Chondrocyte (in vitro differentiated cells): ENCODE measurements at regions not wholly inside any gene's neighbourhood (a gene's known extent, or its start where the extent isn't known, plus 50 kb on each side); places are given as distances from the start of the nearest gene placed in this dataset.

Experiments used
- DNase-seq: peaks from one replicate; pipeline ENCODE4 v3.0.0; 2021; ENCODE audit warnings: mixed read lengths, low spot score
- H3K27ac Mint-ChIP-seq: one replicate; pipeline ENCODE4 v1.8.0; 2021; ENCODE audit warnings: mild to moderate bottlenecking, moderate library complexity, mixed read lengths; ENCODE audit not compliant: unreplicated experiment
- H3K27me3 Mint-ChIP-seq: 2 replicates; pipeline ENCODE4 v1.8.0; 2021; ENCODE audit warnings: low read depth, mixed read lengths
- H3K36me3 Mint-ChIP-seq: 2 replicates; pipeline ENCODE4 v1.8.0; 2021; ENCODE audit warnings: low read depth, mixed read lengths
- H3K4me1 Mint-ChIP-seq: 2 replicates; pipeline ENCODE4 v1.8.0; 2021; ENCODE audit warnings: low read depth, mild to moderate bottlenecking, mixed read lengths
- H3K4me3 Mint-ChIP-seq: one replicate; pipeline ENCODE4 v1.8.0; 2021; ENCODE audit warnings: mild to moderate bottlenecking, moderate library complexity, mixed read lengths; ENCODE audit not compliant: unreplicated experiment
- H3K9me3 Mint-ChIP-seq: 2 replicates; pipeline ENCODE4 v1.8.0; 2021; ENCODE audit warnings: low read depth, mixed read lengths
- CTCF ChIP-seq: fragments of 200-600 bp; sonication (generic); IDR thresholded peaks from 2 replicates; pipeline ENCODE4 v1.5.0; 2021; ENCODE audit warnings: antibody characterized with exemption, mild to moderate bottlenecking, moderate library complexity

- H3K9me3 Mint-ChIP-seq = peaks cover 33% of the 10 kb centered on the region
- peak; percentile 30 for DNase-seq
These were observed 617.1 kb downstream of the BRD1 start for GRCh38 chr22:49210606-49211005.

GRCh38 chr22:49209452-49210195 is 618.0 kb downstream of the BRD1 start:
- no peaks in the 10 kb centered on the region for H3K4me1 Mint-ChIP-seq
- no peaks in the 10 kb centered on the region for H3K36me3 Mint-ChIP-seq
- no peak for TF ChIP-seq CTCF
- H3K9me3 Mint-ChIP-seq = peaks cover 39% of the 10 kb centered on the region
- no peaks in the 10 kb centered on the region for H3K27me3 Mint-ChIP-seq
- H3K27ac Mint-ChIP-seq = no peak overlapping the region
- DNase-seq = peak; percentile 70
- H3K4me3 Mint-ChIP-seq = no peak overlapping the region

More at GRCh38 chr22:49210606-49211005, 617.1 kb downstream of the BRD1 start:
- Mint-ChIP-seq H3K4me1 (no peaks in the 10 kb centered on the region), H3K27ac (no peak overlapping the region), H3K4me3 (no peak overlapping the region), H3K36me3 (no peaks in the 10 kb centered on the region), H3K27me3 (no peaks in the 10 kb centered on the region)
- no peak for TF ChIP-seq CTCF

GRCh38 chr22:49208768-49209252 is 618.9 kb downstream of the BRD1 start:
- Mint-ChIP-seq H3K4me3 (no peak overlapping the region), H3K36me3 (no peaks in the 10 kb centered on the region), H3K9me3 (peaks cover 35% of the 10 kb centered on the region), H3K4me1 (no peaks in the 10 kb centered on the region), H3K27ac (no peak overlapping the region), H3K27me3 (no peaks in the 10 kb centered on the region)
- no peak for TF ChIP-seq CTCF
- DNase-seq = peak; percentile 61

GRCh38 chr22:49208004-49208402 is 619.7 kb downstream of the BRD1 start:
- no peaks in the 10 kb centered on the region for H3K27me3 Mint-ChIP-seq
- H3K4me3 Mint-ChIP-seq = no peak overlapping the region
- DNase-seq = peak; percentile 57
- H3K4me1 Mint-ChIP-seq = no peaks in the 10 kb centered on the region
- no peaks in the 10 kb centered on the region for H3K36me3 Mint-ChIP-seq
- no peak overlapping the region for H3K27ac Mint-ChIP-seq
- no peak for TF ChIP-seq CTCF
- peaks cover 27% of the 10 kb centered on the region for H3K9me3 Mint-ChIP-seq

- H3K27ac Mint-ChIP-seq = no peak overlapping the region
- no peaks in the 10 kb centered on the region for H3K36me3 Mint-ChIP-seq
- peak; percentile 72 for DNase-seq
- H3K27me3 Mint-ChIP-seq = no peaks in the 10 kb centered on the region
- no peak for TF ChIP-seq CTCF
- H3K4me1 Mint-ChIP-seq = no peaks in the 10 kb centered on the region
- no peak overlapping the region for H3K4me3 Mint-ChIP-seq
- H3K9me3 Mint-ChIP-seq = peaks cover 24% of the 10 kb centered on the region
These were observed 620.4 kb downstream of the BRD1 start for GRCh38 chr22:49207008-49208003.
